ENCODE measurements at regions not wholly inside any gene's neighbourhood (a gene's known extent, or its start where the extent isn't known, plus 50 kb on each side); places are given as distances from the start of the nearest gene placed in this dataset.

GRCh38 chr7:84746353-84746752 is 440.5 kb downstream of the SEMA3D start:
- no peaks in the 10 kb centered on the region for H3K36me3 ChIP-seq (ENCODE audit: control insufficient read depth in 2 of 2, insufficient read depth in 2 of 2, low read length in 1 of 2)
- no peaks in the 10 kb centered on the region for H4K20me1 ChIP-seq (ENCODE audit: control insufficient read depth, insufficient read depth)
- no peak overlapping the region for H3K4me3 ChIP-seq
- in situ Hi-C loops (cut with MboI): no loop called here
- ChIA-PET SMC1A (ENCODE audit: uncharacterized antibody, unreplicated experiment) (interaction anchor here (1.1 to 2.0 kb wide), 3 partner anchors 9 to 26 kb away, joined by 3 to 6 read pairs (median 3); no protein-coding TSS in a partner anchor), CTCF (no interaction called here), POLR2A (no interaction called here), RAD21 (ENCODE audit: unreplicated experiment) (no interaction called here)
- no peaks in the 10 kb centered on the region for H3K9me3 ChIP-seq (replicated peaks; ENCODE audit: control insufficient read depth, insufficient read depth, low read length)
- WGBS (ENCODE audit: insufficient coverage, insufficient replicate concordance, low lambda C conversion rate, missing lambda C conversion rate): 0% methylated on average over 2 of the region's 2 CpGs
- no peaks in the 10 kb centered on the region for H3K4me1 ChIP-seq (ENCODE audit: control insufficient read depth, insufficient read depth, low read length)
- H3K27ac ChIP-seq (ENCODE audit: control insufficient read depth, insufficient read depth): no peak overlapping the region
- H3K27me3 ChIP-seq (replicated peaks in 1 of 2; ENCODE audit: control insufficient read depth in 2 of 2, insufficient read depth in 2 of 2, low read length in 1 of 2): no peaks in the 10 kb centered on the region
- no peaks in the 10 kb centered on the region for H3K79me2 ChIP-seq (ENCODE audit: control insufficient read depth, insufficient read depth, low read length)
- BruUV-seq (replicated peaks): no TSS peak
- ATAC-seq: no peak
- DNase-seq (ENCODE audit: low read depth, low spot score): no peak
- no peak overlapping the region for H3K4me2 ChIP-seq (ENCODE audit: control insufficient read depth, insufficient read depth)
- FAIRE-seq: no peak
- intact Hi-C loops (cut with micrococcal nuclease; ENCODE audit: unreplicated experiment): no loop called here
- H3K9ac ChIP-seq (ENCODE audit: control insufficient read depth, insufficient read depth, low read length): no peak overlapping the region
- no peak overlapping the region for H2AFZ ChIP-seq (ENCODE audit: control insufficient read depth, low read depth, low read length)
- TF ChIP-seq ZNF24 (IDR thresholded peaks at IDR 0.05) (no peak), DPF2 (IDR thresholded peaks at IDR 0.05) (no peak), E2F8 (IDR thresholded peaks at IDR 0.05; ENCODE audit: low read depth, partially characterized antibody) (no peak), PKNOX1 (IDR thresholded peaks at IDR 0.05) (no peak), BHLHE40 (IDR thresholded peaks at IDR 0.05; ENCODE audit: borderline replicate concordance in 1 of 2, low read depth in 2 of 2, low read length in 1 of 2) (no peak), NFYA (IDR thresholded peaks at IDR 0.05; ENCODE audit: borderline replicate concordance, low read depth, low read length) (no peak), ETV6 (conservative IDR thresholded peaks at IDR 0.05 in 1 of 2, IDR thresholded peaks at IDR 0.05 in 1 of 2; ENCODE audit: borderline replicate concordance in 1 of 2, low read depth in 1 of 2) (no peak), JUNB (IDR thresholded peaks at IDR 0.05) (no peak), KLF5 (IDR thresholded peaks at IDR 0.05; ENCODE audit: partially characterized antibody) (no peak), ZNF622 (IDR thresholded peaks at IDR 0.05) (no peak), ZNF274 (IDR thresholded peaks at IDR 0.05; ENCODE audit: insufficient read depth, insufficient read length) (no peak), STAT1 (conservative IDR thresholded peaks at IDR 0.05) (no peak), EED (IDR thresholded peaks at IDR 0.05; ENCODE audit: low read depth) (no peak), MLLT1 (IDR thresholded peaks at IDR 0.05) (no peak), FOXM1 (IDR thresholded peaks at IDR 0.05; ENCODE audit: low read depth, low read length) (no peak), REST (IDR thresholded peaks at IDR 0.05; ENCODE audit: low read depth, low read length) (no peak)

Data from GM12878 (cell line).